Psoas muscle (tissue), 7 donors: ENCODE measurements at regions not wholly inside any gene's neighbourhood (a gene's known extent, or its start where the extent isn't known, plus 50 kb on each side); places are given as distances from the start of the nearest gene placed in this dataset.

ENCODE experiments used
- ATAC-seq, 4 donors: fragments of 200-7000 bp; cut with Tn5 transposase; one replicate each; pipeline ENCODE4 v1.9.1; 2020; ENCODE audit warnings: moderate library complexity in 3 of 4, mild to moderate bottlenecking in 2 of 4
- DNase-seq, 2 donors: peaks; one replicate each; pipeline ENCODE4 v3.0.0-alpha.2; 2020
- H3K27ac ChIP-seq: fragments of 200-600 bp; one replicate; pipeline ENCODE4 v1.8.0; 2022
- H3K27me3 ChIP-seq, 3 donors: fragments of 200-600 bp in 1 of 3; one replicate each; pipeline versions ENCODE4 v1.6.1 to v1.8.0; 2013 to 2022; ENCODE audit warnings: low read length in 2 of 3, mild to moderate bottlenecking in 2 of 3, moderate library complexity in 1 of 3; ENCODE audit not compliant: insufficient read depth in 3 of 3
- H3K36me3 ChIP-seq, 2 donors: fragments of 200-600 bp in 1 of 2; one replicate each; pipeline versions ENCODE4 v1.6.1 to v1.8.0; 2013 to 2022; ENCODE audit warnings: low read depth in 1 of 2, mild to moderate bottlenecking in 1 of 2, moderate library complexity in 1 of 2; ENCODE audit not compliant: insufficient read depth in 1 of 2
- H3K4me1 ChIP-seq: fragments of 200-600 bp; one replicate; pipeline ENCODE4 v1.8.0; 2022
- H3K4me3 ChIP-seq: fragments of 200-600 bp; one replicate; pipeline ENCODE4 v1.8.0; 2022; ENCODE audit warnings: mild to moderate bottlenecking
- H3K9me3 ChIP-seq: fragments of 200-600 bp; one replicate; pipeline ENCODE4 v1.8.0; 2022
- WGBS, 3 donors: extraction: QIAGEN DNeasy Blood & Tissue Kit; methylation state at CpG; one replicate each; pipeline versions ENCODE4 v1.1.6 to v1.1.7; 2013; 5-methylcytosine and 5-hydroxymethylcytosine counted together
- intact Hi-C, 2 donors: fragments of 100-400 bp; cut with DNase I; formaldehyde crosslinking; loops; one replicate each; pipeline versions ENCODE4 v1.11.0 to v1.14.2; 2022
- TF ChIP-seq, protein P1 (sequence below): fragments of 200-600 bp; IDR thresholded peaks from one replicate; pipeline ENCODE4 v1.8.0; 2022; ENCODE audit warnings: antibody characterized with exemption
- donor health status: healthy with polysubstance abuse.
- donor health status: DM: no; HTN: no; CAD: no; lungs with moderate emphysema.
- donor health status: Bipolar disorder and iron deficiency.
- donor health status: healthy.
- donor health status: DM: yes; HTN: yes; CAD: no.
- donor health status: DM: no; HTN: no; CAD: no.
- donor health status: DM: yes; HTN: yes; CAD: no.

DNA sequence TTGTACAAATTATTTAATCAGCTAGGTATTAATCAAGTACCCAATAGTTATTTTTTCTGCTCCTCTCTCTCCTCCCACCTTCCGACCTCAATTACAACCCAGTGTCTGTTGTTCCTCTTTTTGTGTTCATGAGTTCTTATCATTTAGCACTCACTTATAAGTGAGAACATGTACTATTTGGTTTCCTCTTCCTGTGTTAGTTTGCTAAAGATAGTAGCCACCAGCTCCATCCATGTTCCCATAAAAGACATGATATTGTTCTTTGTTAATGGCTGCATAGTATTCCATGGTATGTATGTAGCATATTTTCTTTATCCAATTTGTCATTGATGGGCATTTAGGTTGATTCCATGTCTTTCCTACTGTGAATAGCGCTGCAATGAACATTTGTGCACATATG, 652.8 kb upstream of the CITED2 start:
- 65 to 98% (median 91%) methylated on average over 2 of the region's 2 CpGs for WGBS, 3 donors
- intact Hi-C loops: no loop called here
- TF ChIP-seq, protein P1, sequence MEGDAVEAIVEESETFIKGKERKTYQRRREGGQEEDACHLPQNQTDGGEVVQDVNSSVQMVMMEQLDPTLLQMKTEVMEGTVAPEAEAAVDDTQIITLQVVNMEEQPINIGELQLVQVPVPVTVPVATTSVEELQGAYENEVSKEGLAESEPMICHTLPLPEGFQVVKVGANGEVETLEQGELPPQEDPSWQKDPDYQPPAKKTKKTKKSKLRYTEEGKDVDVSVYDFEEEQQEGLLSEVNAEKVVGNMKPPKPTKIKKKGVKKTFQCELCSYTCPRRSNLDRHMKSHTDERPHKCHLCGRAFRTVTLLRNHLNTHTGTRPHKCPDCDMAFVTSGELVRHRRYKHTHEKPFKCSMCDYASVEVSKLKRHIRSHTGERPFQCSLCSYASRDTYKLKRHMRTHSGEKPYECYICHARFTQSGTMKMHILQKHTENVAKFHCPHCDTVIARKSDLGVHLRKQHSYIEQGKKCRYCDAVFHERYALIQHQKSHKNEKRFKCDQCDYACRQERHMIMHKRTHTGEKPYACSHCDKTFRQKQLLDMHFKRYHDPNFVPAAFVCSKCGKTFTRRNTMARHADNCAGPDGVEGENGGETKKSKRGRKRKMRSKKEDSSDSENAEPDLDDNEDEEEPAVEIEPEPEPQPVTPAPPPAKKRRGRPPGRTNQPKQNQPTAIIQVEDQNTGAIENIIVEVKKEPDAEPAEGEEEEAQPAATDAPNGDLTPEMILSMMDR: no peak

DNA sequence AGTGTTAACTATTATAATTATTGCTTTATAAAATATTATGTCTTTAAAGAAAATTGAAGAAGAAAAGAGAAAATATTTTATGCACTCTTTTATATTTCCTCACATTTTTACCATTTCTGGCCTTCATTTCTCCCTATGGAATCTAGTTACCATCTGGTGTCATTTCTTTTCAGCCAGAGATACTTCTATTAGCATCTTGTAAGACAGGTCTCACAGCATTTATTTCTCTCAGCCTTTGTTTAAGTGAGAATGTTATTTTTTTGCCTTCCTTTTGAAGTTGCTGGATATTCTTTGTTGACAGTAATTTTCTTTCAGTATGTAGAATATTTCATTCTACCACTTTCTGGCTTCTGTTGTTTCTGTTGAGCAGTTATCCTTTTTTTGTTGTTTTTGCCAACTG, 652.1 kb upstream of the CITED2 start:
- ATAC-seq (no peak), DNase-seq (no peak)
- Histone ChIP-seq H3K27ac (no peak overlapping the region), H3K9me3 (peaks cover 9% of the 10 kb centered on the region), H3K36me3 (no peaks in the 10 kb centered on the region), H3K4me1 (no peaks in the 10 kb centered on the region), H3K27me3 (no peaks in the 10 kb centered on the region), H3K4me3 (no peak overlapping the region)
- TF ChIP-seq, protein P1: no peak
- intact Hi-C loops: no loop called here

More for the DNA sequence above, 652.8 kb upstream of the CITED2 start:
- no peaks in the 10 kb centered on the region for H3K4me1 ChIP-seq
- H3K4me3 ChIP-seq: no peak overlapping the region
- no peak for DNase-seq
- no peaks in the 10 kb centered on the region for H3K36me3 ChIP-seq
- peaks cover 9% of the 10 kb centered on the region for H3K9me3 ChIP-seq
- no peaks in the 10 kb centered on the region for H3K27me3 ChIP-seq
- no peak for ATAC-seq
- H3K27ac ChIP-seq: no peak overlapping the region

DNA sequence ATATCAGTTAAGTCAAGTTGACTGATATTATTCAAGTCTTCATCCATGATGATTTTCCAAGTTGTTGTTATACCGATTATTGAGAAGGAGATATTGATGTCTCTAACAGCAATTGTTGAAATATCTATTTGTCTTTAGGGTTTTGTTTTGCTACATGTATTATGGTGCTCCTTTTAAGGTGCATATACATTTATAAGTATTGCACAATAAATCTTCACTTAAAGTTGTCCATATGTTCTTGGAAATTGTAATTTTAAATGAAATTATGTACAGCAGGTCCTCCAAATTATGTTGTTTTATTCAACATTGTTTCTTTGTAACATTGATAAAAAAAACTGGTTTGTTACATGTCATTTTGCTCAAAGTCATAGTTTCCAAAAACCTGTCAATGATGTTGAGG, 650.7 kb upstream of the CITED2 start:
- ATAC-seq: no peak
- 98 to 100% (median 99%) methylated on average over 1 of the region's 1 CpG for WGBS, 3 donors
- Histone ChIP-seq H3K27ac (no peak overlapping the region), H3K4me3 (no peak overlapping the region), H3K27me3 (no peaks in the 10 kb centered on the region), H3K9me3 (peaks cover 9% of the 10 kb centered on the region), H3K4me1 (no peaks in the 10 kb centered on the region), H3K36me3 (no peaks in the 10 kb centered on the region)
- no peak for DNase-seq
- intact Hi-C loops: no loop called here
- TF ChIP-seq, protein P1: no peak

GRCh38 chr6:140020207-140020791, 645.9 kb upstream of the CITED2 start:
- no peak for DNase-seq
- Histone ChIP-seq H3K36me3 (no peaks in the 10 kb centered on the region), H3K27me3 (no peaks in the 10 kb centered on the region), H3K27ac (no peak overlapping the region), H3K4me3 (no peak overlapping the region), H3K9me3 (no peaks in the 10 kb centered on the region), H3K4me1 (no peaks in the 10 kb centered on the region)
- TF ChIP-seq, protein P1: no peak
- no peak for ATAC-seq
- WGBS, 3 donors: 96 to 100% (median 96%) methylated on average over 2 of the region's 2 CpGs
- intact Hi-C loops: no loop called here

GRCh38 chr6:140018588-140018987, 644.1 kb upstream of the CITED2 start:
- H3K27ac ChIP-seq: no peak overlapping the region
- no peaks in the 10 kb centered on the region for H3K27me3 ChIP-seq
- no peak overlapping the region for H3K4me3 ChIP-seq
- ATAC-seq: no peak
- H3K4me1 ChIP-seq: no peaks in the 10 kb centered on the region
- no peaks in the 10 kb centered on the region for H3K36me3 ChIP-seq
- intact Hi-C loops: no loop called here
- no peaks in the 10 kb centered on the region for H3K9me3 ChIP-seq
- DNase-seq: no peak
- TF ChIP-seq, protein P1: no peak
- 76 to 84% (median 78%) methylated on average over 1 of the region's 1 CpG for WGBS, 3 donors
